HG03439 (cell line): ENCODE measurements at regions not wholly inside any gene's neighbourhood (a gene's known extent, or its start where the extent isn't known, plus 50 kb on each side); places are given as distances from the start of the nearest gene placed in this dataset.
"Not testable (repeated sequence)": the region's sequence is repeated elsewhere in the genome, so short reads cannot be mapped to it uniquely, and the experiment has no call there.

Experiments
- ATAC-seq: cut with Tn5 transposase; IDR thresholded peaks from one replicate; pipeline ENCODE4 v1.9.1; 2021; ENCODE audit warnings: mild to moderate bottlenecking, moderate library complexity; ENCODE audit not compliant: unreplicated experiment

DNA sequence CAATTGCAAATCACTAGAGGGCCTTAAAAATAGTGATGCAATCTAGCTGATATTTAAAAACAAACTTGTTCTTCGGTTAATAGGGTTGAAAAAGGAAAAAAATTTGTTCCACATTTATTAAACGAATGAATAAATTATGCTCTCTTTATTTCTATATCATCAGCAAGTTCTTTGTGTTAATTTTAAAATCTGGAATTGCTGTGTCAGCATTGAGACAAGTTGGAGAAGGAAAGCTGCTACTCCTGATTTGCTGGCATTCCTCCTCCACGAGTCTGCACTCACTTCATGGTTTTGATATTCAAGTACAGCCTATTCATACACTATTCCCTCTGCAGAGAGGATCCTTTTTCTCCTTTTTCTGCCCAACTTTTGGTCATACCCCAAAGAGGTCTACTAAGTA, 117.6 kb downstream of the MRPL39 start:
- ATAC-seq = no peak

DNA sequence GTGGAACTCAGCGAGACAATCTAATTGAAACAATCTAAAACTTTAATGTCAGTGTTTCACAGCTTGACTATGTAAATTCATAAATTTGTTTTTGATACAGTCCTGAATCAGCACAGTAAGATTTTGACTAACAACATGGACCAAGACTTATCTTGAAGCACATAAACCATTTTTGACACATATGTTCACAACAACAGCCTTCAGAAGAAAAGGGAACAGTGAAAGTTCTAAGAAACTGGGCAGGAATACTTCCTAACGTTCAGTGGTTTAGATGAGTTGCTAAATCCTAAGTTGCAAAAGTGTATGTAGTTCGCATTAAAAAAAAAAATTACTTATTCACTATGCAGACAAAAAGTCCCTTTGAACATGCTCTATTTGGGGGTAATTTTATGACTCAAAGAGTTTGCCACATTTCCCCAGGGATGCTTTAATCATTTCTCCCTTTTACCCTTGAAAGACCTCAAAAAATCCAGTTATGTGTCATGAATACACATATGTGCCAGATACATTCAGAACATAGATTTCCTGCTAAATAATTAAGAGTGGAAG, 120.2 kb downstream of the MRPL39 start:
- peak; percentile 71 for ATAC-seq

- ATAC-seq = no peak
Measured at GRCh38 chr21:25485914-25486313, 121.4 kb downstream of the MRPL39 start.

- no peak for ATAC-seq
Measured at GRCh38 chr21:25467896-25468295, 139.4 kb downstream of the MRPL39 start.

GRCh38 chr21:25467071-25467470, 140.2 kb downstream of the MRPL39 start:
- ATAC-seq = not testable (repeated sequence)

DNA sequence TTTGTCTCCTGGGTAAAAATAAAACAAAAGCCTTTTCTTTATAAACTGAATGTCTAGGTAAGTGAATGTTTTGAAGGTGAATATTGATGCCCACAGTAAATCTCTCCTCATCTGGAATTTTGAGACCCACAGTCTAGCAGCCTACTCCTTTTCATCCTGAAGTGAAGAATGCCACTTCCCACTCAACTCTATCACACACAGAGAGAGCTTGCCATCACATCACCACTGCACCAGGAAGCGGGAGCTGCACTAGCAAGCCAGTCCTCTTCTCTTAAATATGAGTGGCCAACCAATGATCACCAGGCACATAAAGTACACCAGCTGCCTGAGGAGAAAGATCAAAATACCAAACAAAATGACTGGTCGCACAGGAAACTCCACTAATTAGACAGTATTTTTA, 140.8 kb downstream of the MRPL39 start:
- ATAC-seq = no peak

DNA sequence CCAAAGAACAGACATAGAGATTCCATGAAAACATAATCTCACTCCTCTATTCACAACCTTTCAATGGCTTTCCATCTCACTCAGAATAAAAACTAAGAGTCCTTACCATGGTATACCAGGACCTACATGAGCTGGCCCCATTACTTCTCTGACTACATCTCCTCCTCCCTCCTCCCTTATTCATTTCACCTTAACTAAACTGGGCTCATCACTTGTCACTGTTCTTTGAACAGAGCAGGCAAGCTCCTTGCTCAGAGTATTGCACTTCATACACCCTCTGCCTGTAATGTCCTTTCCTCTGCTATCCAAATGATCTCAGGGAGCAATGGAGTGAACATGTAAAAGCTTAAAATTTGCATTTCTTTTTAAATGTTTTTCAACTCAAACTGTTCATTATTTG, 142.0 kb downstream of the MRPL39 start:
- ATAC-seq = no peak

DNA sequence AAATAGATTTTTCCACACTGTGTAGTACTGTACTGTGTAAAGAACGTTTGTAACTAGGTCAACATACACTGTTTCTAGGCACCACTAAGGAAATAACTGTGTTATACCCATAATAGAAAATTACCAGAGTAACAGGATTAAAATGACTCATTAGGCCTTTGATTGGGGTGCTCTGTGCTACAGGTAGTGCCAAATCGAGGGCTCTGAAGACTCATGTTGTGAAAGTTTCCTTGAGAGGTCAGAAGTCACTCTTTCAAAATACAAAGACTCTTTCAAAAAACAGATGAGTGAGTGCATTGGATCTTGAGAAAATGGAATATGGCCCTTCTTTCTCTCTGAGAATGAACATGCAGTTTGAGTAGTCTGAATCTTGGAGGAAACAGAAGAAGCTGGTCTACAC, 143.0 kb downstream of the MRPL39 start:
- ATAC-seq = peak; percentile 65

DNA sequence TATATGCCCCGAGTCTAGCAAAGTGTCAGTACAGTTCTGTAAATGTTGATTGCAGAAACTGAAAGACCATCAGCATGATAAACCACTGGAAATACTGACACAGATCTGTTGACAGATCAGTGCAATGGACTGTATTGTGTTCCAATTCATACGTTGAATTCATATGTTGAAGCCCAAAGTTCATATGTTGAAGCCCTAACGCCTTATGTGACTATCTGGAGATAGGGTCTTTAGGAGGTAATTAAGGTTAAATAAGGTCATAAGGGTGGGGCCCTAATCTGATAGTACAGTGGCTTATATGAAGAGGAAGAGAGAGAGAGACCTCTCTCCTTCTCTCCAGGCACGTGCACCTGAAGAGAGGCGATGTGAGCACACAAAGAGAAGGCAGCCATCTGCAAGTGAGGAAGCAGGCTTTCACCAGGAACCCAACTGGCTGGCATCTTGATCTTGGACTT, 144.7 kb downstream of the MRPL39 start:
- ATAC-seq = peak; percentile 47

DNA sequence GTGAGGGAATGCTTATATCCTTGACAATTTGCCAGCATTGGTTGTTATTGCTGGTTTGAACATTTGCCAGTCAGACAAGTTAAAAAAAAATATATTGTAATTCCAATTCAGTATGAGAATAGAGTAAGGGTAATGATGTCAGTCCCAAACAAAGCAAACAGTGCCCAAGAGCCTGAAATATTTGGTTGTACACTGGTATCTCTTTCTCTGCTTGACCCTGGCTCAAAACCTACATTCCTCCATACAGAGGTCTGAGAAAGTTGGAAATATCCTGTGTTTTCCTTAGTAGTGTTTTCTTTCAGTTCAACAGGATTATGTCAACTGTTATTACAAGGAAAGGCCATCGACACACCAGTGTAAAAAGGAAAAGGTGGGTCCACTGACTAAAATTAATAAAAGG, 145.6 kb downstream of the MRPL39 start:
- no peak for ATAC-seq

GRCh38 chr21:25459993-25460392, 147.3 kb downstream of the MRPL39 start:
- no peak for ATAC-seq

GRCh38 chr21:25459365-25459764, 147.9 kb downstream of the MRPL39 start:
- no peak for ATAC-seq

GRCh38 chr21:25458484-25458883, 148.8 kb downstream of the MRPL39 start:
- ATAC-seq = no peak

DNA sequence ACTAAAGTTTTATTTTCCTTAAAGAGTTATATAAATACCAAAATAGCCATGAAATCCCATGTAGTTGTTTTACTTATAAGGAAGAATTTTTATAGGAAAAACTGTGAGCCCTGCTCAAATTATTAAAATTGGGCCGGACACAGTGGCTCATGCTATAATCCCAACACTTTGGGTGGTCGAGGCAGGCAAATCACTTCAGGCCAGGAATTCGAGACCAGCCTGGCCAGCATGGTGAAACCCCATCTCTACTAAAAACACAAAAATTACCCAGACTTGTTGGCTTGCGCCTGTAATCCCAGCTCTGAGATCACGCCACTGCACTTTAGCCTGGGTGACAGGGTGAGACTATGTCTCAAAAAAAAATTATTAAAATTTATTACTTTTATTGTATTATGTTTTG, 149.3 kb downstream of the MRPL39 start:
- no peak for ATAC-seq

GRCh38 chr21:25457411-25457810, 149.9 kb downstream of the MRPL39 start:
- ATAC-seq = peak; percentile 71

DNA sequence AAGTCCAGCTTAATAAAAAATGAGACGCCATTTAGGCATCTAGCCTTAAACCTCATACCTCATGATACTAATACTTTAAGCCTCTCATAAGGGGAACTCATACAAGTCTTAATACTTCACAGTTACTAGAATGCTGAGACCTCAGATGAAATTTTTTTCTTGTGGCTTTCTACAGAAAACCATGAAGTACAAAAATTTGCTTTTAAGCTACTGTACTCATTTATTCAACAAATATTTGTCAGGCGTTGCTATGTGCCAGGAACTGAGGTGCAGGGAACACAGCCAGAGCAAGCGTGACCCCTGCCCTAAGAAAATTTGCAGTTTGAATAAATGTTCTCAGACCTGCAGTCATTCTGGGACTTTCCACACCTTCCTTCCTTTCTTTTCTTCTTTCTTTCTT, 150.6 kb downstream of the MRPL39 start:
- peak; percentile 39 for ATAC-seq

DNA sequence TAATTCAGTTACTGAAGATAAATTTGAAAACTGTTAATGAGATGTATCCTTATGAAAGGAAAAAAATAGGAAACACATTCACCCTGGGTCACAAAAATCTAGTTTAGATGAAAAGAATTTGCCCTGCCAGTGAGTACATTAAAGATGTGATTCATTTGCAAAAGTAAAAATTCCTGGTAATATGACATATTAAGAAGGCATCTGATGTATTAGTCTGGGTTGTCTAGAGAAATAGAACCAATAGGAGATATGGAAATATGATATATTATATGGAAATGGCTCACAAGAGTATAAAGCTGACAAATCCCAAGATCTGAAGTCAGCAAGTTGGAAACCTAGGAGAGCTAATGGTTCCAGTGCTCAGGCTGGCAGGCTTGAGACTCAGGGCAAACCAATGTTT, 153.8 kb downstream of the MRPL39 start:
- no peak for ATAC-seq

DNA sequence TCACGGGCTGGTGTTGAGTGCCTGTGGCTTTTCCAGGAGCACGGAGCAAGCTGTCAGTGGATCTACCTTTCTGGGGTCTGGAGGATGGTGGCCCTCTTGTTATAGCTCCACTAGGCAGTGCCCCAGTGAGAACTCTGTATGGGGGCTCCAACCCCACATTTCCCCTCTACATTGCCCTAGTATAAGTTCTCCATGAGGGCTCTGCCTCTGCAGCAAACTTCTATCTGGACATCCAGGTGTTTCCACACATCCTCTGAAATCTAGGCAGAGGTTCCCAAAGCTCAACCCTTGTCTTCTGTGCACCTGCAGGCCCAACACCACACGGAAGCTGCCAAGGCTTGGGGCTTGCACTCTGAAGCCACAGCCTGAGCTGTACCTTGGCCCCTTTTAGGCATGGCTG, 157.3 kb downstream of the MRPL39 start:
- ATAC-seq = no peak

GRCh38 chr21:25441835-25442234, 165.4 kb downstream of the MRPL39 start:
- no peak for ATAC-seq

- not testable (repeated sequence) for ATAC-seq
Measured at GRCh38 chr21:25437465-25437864, 169.8 kb downstream of the MRPL39 start.

GRCh38 chr21:25428537-25428936, 178.7 kb downstream of the MRPL39 start:
- ATAC-seq = peak; percentile 47

DNA sequence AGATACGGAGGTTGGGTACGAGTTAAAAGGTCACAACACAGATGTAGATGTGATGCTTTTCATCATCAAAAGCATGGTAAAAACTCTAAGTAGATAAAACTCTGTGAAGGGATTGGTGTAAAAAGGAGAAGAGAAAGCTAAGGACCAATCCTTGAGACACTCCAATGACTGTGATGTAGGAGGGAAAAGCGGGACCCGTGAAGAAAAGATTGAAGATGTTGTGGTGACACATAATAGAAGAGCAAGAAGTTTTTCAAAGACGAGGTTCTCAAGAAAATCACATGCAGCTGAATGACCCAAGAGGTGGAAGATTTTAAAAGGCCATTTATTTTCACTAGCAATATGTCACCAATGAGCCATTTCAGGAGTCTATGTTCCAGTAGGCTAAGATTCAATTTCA, 179.5 kb downstream of the MRPL39 start:
- ATAC-seq = no peak

DNA sequence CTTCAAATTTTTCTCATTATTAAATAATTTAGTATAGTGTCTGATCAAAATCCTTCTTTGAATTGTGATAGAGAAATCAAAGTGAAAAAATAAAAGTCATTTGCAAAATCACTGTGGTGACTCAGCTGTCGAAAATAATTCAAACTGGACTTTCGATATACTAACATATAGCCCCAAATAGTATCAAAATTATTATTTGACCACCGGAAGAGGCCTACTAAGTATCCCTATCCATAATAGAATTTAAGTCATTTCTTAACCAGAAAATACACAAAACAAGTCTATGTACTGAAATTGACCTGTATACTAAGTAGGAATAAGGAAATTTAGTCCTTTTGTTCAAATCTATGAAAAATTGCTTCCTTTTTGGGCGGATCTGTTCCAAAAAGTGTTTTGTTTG, 180.7 kb downstream of the MRPL39 start:
- ATAC-seq = no peak
